ENCODE measurements at regions not wholly inside any gene's neighbourhood (a gene's known extent, or its start where the extent isn't known, plus 50 kb on each side); places are given as distances from the start of the nearest gene placed in this dataset.
"Not testable (repeated sequence)": the region's sequence is repeated elsewhere in the genome, so short reads cannot be mapped to it uniquely, and the experiment has no call there.

DNA sequence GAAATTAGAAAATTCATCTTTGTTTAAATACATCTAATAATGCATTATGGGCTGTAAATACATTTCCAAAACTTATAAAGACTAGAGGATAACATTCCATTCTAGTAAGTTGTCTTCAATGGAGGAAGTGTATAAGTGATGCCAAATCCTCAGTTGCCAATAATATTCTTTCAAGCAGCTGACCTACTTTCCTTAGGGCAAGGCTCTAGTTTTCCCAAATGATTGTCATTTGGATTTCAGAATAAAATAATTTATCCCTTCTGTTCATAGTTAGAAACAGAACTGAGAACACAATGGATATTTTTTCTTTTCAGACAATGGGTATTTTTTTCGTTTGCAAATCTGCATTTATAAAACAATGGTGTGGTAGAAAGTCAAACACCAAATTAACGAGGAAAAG is 354.9 kb upstream of the ADAMTS5 start:
- no peak for DNase-seq

DNA sequence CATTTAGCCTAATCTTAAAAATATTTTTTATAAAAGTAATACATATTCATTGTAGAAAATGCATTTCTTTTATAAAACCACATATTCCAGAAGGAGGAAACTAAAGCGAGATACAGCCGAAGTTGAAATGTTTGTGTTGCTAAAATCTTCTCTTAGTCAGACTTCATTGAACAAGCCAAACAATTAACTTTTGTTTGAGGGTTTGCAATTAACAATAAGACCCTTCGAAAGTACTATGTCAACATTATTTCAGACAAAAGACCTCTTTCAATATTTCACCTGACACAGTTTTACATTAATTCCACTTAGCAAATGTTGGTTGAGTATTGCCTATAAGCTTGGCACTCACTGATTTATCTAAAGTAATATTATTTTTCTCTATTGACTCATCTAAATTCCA is 354.0 kb upstream of the ADAMTS5 start:
- no peak for DNase-seq

DNA sequence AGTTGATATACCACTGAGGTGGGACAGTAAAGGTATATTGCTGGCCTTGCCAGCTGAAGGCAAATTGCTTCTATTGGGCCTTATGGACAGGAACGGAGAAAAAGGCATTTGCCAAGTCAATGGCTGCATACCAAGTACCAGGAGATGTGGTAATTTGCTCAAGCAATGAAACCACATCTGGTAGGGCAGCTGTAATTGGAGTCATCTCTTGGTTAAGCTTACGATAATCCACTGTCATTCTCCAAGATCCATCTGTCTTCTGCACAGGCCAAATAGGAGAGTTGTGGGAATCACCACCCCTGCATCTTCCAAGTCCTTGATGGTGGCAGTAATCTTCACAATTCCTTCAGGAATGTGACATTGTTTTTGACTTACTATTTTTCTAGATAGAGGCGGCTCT is 350.7 kb upstream of the ADAMTS5 start:
- not testable (repeated sequence) for DNase-seq

DNA sequence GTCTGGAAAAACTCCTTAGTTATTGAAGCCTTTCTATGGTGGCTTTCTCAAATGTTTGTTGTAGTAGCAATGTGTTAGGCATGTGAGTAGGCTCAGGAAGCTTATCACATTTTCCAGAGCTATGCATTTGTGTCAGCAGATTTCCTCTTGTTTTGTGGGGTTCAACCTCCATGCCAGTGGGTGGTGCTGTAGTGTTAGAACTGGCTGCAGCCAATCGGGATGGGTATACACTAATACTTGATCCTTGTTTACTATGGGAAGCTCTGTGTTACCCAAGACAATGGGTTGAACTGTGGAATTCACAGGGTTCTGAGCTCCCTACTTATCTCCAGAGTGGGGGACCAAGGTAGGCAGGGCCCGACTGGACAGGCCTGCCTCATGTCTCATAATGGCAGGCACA is 348.5 kb upstream of the ADAMTS5 start:
- no peak for DNase-seq

DNA sequence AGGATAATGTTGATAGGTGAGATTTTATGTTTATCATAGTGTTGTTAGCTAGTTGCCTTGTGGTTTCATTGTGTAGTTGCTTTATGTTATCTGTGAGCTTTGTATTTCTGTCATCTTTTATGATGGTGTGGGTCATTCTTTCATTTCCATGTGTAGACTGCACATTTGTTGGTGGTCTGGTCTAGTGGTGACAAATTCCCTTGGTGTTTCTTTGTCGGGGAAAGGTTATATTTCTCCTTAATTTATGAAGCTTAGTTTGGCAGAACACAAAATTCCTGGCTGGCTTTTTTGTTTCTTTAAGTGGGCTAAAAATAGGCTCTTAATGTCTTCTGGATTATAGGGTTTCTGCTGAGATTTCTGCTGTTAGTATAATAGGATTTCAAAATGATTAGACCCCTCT is 347.2 kb upstream of the ADAMTS5 start:
- no peak for DNase-seq

DNA sequence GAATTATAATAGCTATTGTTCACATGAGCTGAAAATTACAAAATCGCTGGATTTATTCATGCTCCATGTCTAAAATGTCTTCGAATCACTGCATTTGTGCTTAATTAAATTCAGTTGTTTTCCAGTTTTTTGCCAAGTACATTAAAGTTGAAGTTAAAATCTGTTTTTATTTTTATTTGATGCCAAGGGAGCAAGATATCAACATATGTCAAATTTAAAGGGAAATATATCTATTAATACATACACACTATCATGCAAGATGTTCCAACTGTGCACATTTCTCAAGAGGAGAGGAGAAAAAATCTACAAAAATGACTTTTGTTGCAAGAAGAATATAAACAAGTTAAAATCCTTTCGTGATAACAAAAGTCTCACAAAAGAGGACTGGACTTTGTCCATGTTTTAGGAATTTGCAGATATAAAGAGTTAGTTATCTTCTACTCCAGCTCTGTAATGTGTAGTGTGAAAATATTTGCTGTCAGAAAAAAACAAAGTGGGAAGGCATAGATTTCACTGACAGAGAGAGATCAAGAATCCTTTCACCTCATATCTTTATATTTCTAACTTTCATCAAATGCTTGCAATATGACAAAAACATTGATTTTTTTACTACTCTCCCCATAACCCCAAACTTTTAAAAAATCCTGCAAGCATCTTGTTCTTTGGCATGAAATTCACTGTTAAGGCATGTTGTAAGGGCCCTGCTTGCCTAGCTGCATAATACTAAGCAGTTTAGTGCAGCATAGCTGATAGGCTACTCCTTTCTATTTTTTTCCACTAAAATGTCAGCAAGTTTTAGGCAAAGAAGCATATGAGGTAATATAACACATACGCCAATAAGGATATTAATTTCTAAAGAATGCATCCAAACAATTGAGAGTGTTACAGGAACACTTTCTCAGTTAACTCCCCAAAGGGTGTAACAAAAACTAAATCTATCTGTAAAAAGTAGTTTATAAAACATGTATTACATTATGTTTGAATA is 340.2 kb upstream of the ADAMTS5 start:
- no peak for DNase-seq

DNA sequence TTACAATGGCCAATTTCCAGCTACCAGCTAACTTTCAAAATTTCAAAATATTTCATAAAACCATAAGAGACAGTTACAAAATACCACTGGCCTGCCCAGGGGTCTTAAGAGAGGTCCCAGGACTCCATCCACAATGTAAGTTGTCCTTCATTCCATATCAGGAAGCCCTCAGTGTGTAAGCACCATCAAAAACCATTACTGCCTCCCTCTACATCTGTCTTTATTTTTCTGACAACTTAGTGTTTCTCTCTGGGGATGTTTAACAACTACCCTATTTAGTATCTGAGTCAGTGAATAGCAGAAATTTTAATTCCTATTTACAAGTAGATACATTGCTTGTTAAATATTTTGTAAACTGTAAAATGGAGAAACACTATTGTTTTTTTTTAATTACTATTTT is 339.3 kb upstream of the ADAMTS5 start:
- no peak for DNase-seq

DNA sequence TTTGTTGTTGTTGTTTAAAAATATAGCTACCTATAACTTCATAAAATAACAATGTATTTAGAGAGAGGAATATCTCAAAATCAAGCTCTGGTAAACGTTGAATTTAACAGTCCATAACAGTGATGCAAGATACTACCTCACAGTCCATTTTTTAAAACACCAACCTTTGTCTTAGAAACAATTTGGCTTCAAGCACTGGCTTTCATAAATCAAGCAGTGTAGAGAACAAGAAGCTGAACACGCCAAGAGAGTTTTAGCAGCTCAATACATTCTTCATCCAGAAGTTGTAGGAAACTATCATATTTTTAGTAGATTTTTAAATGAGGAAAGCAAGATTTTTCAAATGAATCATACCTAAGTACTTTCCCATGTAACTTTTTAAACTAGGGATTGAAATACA is 334.3 kb upstream of the ADAMTS5 start:
- no peak for DNase-seq

DNA sequence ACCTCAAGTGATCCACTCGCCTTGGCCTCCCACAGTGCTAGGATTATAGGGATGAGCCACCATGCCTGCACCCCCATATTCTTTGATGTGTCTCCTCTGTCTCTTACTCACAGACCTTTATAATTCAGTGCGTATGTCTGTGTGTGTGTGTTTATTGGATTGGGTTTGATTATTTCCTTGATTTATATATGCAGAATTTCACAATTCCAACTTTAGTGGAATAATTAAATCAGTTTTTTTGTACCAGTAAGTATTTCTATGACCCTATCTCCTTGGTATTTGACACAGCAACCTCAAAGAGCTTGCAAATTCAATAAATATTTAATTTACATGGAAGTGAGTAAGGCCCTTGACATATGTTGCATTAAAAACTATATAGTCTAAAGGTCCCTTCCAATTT is 333.9 kb upstream of the ADAMTS5 start:
- DNase-seq: no peak

DNA sequence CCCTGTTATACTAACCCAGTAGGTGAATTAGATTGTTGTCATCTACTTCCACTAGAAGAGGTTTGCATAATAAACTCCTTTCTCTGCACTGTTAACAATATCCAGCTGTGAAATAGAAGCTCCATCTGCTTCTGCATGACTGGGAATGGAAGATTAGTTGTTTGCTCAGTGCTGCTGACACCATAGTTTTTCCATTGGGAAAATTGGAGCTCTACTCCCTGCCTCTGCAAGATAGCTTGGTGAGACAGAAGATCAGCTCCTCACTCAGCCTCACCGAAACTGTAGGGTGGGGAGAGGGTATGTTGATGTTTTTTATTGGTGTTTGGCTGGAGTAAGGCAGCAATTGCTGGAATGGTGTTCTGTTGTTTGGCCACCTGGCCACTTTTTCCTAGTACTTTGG is 331.6 kb upstream of the ADAMTS5 start:
- DNase-seq: no peak

DNA sequence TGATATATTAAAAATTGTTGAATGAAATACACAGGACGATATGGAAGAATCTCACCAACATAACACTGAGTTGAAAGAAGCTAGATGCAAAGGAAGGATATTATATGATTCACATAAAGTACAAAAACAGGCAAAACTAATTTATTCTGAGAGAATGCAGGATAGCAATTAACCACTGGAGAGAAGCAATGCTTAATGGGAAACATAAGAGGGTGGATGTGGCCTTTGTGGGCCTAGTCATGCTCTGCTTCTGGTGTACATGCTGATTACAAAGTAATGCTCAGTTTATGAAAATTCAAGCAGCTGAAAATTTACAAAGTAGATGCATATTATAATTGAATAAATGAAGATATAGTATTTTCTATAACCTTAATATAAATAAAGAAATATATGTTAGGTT is 326.4 kb upstream of the ADAMTS5 start:
- no peak for DNase-seq

DNA sequence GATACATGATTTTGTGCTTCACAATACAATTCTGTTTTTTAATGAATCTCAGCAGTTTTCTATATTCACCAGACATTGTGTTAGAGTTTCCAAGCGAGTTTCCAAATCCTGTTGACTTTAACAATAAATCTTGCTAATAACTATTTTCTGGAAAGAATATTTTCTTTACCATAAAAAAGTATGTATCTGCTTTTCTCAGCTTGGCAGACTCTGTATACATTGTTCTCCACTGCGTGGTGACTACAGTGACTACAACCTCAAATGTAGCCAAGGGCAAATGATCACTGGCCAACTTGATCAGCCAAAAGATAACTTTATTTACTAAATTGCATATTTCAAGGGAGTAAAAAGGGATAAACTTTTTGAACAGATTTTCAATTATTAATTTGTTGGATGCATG is 325.9 kb upstream of the ADAMTS5 start:
- DNase-seq: no peak

DNA sequence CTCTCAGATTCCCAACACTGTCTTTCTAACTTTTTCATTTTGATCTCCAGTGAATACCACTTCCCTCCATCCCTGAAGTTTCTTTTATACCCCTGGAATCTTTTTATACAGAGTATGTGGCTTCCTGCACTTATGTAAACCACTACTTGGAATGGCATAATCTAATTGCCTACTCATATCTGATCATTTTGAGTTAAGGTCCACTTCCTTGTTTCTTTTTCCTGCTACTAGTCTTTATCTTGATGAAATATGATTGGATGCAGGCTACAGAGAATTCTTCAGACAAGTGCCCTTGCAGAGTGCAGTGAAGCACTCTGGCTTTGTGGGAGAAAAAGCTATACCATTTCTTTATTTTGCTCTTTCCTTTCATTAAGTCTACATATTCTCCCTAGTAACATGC is 325.3 kb upstream of the ADAMTS5 start:
- no peak for DNase-seq

DNA sequence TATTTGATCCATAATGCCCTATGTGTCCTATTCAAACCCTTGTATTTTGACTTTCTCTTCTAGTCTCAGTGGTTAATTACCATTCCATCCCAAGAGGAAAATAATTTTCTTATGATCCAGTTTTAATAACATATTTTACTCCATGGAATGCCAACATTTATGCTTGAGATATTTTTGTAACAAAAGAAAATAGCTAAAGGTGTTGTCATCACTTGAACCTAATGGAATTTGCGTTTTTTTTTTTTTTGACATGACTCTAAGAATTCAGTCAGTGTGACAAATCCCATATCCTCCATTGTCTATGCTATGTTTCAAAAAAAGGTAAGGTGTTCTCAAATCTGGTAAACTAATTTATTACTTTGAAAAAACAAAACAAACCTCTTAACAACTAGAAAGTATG is 324.1 kb upstream of the ADAMTS5 start:
- no peak for DNase-seq

DNA sequence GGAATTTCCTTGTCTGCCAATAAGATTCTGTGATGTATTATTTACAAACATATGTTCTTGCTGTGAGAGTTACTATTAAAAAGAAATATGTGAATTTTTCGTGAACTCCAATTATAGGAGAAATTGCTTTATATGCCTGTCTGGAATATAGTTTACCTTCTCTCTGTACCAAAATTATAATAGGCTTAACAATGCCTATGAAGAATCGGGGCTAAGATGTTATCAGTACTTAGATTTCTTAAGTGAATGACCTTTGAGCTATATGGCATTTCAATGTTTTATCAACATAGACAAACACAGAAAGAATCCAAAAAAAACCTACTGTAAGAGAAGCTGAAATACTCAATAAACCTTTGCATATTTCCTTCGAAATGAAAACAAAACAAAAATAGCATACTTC is 323.1 kb upstream of the ADAMTS5 start:
- no peak for DNase-seq

DNA sequence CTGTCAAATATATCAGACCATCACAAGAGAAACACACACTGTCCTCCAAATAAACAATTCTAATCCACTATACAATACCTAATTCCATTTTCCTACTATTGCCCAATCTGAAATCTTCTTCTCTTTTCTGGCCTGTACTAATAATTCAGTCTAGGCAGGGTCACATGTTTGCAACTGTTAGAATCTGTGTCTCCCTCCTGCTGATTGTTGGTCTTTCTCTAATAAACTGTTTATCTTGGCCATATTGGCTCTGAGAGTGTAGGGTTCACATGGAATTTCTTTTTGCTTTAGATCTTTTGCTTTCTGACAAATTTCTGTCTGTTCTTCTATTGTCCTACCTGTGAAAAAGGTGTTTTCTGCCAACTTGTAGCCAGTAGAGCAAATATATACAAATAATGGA is 319.9 kb upstream of the ADAMTS5 start:
- no peak for DNase-seq

DNA sequence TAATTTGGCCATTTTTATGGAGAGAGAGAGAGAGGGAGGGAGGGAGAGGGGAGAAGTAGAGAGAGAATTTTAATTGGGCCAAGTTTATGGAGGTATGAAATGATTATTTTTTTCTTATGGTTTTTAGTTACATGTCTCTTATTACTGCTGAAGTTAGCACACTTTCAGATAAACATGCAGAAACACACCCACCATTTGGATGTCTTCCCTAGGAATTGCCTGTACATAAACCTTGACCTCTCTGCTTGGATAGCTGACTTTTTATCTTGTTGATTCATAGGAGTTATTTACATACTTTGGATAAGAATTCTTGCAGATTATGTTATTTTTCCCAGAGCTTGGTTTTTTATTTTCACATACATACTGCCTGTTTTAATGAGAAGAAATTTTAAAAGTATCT is 310.2 kb upstream of the ADAMTS5 start:
- DNase-seq: no peak

DNA sequence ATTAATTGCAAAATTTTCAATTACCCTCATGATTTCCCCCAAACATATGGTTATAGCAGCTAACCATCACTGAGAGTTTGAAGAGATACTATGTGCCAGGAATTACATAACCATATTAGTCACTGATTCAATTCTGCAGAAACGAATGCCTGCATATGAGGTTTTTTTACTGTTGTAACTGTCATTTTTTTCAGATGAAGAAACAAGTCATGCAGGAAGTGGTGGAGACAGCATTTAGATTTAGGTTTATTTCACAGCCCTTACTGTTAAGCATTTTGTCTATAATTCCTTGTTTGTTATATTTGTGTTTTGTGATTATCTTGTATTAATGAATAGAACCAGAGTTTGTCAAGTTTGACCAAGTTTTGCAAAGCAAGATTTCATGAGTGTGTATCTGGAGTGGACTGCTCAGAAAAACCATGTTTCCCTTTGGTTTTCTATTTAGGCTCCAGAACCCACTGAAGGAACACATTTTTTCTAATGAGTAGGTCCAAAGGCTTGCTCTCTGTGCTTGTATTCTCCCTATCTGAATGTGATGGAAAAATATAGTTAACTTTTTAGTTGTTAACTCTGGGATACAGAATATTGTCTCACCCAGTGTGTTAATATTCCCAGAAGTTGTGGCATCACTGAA is 308.5 kb upstream of the ADAMTS5 start:
- DNase-seq: no peak

DNA sequence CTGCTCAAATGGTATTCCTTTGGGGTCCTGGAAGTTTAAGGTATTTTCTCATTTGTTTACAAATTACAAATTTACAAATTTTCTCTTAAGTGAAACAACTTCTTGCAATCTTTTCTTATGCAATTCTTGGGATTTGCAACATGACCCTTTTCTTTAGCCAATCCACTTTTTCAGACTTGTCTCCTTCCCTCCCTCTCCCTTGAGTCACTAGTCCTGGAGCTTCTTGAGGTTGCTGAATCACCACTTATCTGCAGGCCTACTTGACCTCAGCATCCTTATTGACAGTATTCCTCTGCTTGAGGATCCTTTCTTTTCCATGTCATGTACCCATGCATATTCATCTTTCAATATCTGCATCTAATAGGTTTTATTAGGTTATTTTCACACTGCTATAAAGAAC is 302.8 kb upstream of the ADAMTS5 start:
- DNase-seq: peak; percentile 49

DNA sequence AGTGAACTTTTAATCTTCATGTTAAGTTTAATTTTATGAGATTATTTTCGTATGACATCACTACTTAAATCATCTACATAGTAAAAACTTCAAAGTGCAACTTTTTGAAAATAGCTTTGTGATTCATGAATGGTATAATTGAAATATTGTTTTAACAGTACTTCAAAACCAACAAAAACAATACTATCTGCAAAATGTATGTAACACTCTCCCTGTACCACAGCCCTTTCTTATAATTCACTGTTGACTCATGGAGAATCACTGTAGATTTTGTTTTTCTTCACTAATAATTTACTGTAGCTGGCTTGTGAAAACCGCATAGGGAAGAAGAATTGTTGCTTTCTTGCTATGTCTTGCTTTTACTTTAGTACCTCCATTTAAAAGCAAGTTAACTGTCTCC is 301.4 kb upstream of the ADAMTS5 start:
- DNase-seq: no peak

DNA sequence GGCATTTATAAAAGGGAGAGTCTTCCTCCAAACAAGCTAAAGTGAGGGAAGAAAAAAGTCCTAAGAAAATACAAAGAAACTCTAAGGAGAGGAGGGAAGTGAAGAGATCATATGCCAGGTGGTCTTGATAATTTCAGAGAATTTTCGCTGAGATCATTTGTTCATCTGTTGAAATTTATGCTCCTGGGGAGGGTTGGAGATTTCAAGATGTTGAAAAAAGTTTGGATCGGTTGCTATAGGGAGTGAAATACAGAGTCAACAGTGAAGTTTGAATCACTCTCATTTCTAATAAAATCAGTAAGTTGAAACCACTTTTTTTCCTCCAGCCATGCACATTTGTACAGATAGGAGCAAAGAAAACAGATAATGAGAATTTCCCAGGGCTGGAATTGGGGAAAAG is 299.1 kb upstream of the ADAMTS5 start:
- no peak for DNase-seq

DNA sequence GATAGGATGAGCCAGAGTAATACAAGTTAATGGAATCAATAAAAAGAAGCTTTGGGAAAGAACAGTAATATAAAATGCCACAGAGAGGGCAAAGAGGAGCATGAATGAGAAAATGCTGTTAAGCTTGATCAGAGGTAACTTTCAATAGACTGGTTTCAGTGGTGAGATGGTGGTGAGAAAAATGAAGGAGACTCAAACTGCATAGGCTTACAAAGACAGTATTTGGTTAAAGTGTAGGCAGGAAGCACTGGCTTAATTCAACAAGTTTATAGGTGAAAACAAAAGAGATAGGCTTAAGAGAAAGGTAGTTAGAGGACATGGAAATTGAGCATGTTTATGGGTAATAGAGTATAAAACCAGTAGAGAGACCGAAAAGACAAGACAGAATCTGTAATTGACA is 298.6 kb upstream of the ADAMTS5 start:
- DNase-seq: no peak

DNA sequence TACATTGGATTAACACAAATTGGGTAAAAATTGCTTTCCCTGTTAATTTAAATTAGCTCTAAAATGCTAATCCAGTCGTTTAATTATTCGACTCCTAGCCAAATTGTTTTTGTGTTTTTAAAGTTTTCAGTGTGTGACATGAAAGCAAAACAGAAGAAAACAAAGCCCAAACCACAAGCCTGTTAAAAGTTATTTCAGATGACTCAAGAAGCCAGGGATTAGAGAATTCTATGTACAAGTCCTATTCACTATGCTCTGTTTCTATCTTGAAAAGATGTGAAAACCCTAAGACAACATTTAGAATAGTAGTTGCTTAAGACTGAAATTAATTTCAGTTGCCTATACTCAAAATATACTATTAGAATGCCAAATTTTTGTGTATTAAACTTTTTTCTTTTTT is 294.8 kb upstream of the ADAMTS5 start:
- no peak for DNase-seq

DNA sequence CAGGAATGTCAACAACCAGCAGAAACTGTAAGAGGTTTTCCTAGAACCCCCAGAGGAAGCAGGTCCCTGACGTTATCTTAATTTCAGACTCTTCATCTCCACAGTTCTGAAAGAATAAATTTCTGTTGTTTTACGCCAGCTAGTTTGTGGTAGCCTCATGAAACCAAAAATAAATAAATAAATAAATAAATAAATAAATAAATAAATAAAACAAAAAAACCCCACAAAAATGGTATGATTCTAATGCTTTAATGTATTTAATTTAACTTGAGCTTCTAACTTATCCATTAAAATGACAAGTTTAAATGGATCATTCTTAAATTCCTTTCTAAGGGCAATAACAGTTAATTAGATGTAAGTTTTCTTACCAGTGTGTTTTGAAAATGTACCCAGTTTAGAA is 293.8 kb upstream of the ADAMTS5 start:
- no peak for DNase-seq

Data from amniotic stem cell (primary cell).